ENCODE measurements at regions not wholly inside any gene's neighbourhood (a gene's known extent, or its start where the extent isn't known, plus 50 kb on each side); places are given as distances from the start of the nearest gene placed in this dataset.
"Not testable (repeated sequence)": the region's sequence is repeated elsewhere in the genome, so short reads cannot be mapped to it uniquely, and the experiment has no call there.

GRCh38 chr4:145276050-145276449 lies 95.7 kb upstream of the OTUD4 start:
- DNase-seq (no peak), ATAC-seq (no peak)
- intact Hi-C loops (cut with DNase I, micrococcal nuclease): no loop called here

- no peak for DNase-seq
- intact Hi-C loops (cut with DNase I, micrococcal nuclease): no loop called here
- ATAC-seq: no peak
These were observed 90.8 kb upstream of the OTUD4 start for GRCh38 chr4:145271194-145271593.

- no peak for ATAC-seq
- no peak for DNase-seq
- intact Hi-C loops (cut with DNase I, micrococcal nuclease): no loop called here
These were observed 86.5 kb upstream of the OTUD4 start for GRCh38 chr4:145266881-145267280.

- ATAC-seq (no peak), DNase-seq (no peak)
- intact Hi-C loops (cut with DNase I, micrococcal nuclease): no loop called here
These were observed 79.7 kb upstream of the OTUD4 start for GRCh38 chr4:145260091-145260490.

GRCh38 chr4:145255311-145255710 lies 74.9 kb upstream of the OTUD4 start:
- intact Hi-C loops (cut with DNase I, micrococcal nuclease); DNase-seq; ATAC-seq: not testable (repeated sequence)

GRCh38 chr4:145252190-145252589 lies 71.8 kb upstream of the OTUD4 start:
- no peak for ATAC-seq
- intact Hi-C loops (cut with DNase I, micrococcal nuclease): no loop called here
- no peak for DNase-seq

- ATAC-seq (no peak), DNase-seq (no peak)
- intact Hi-C loops (cut with DNase I, micrococcal nuclease): no loop called here
These were observed 71.0 kb upstream of the OTUD4 start for GRCh38 chr4:145251391-145251790.

- intact Hi-C loops (cut with DNase I, micrococcal nuclease): no loop called here
- no peak for DNase-seq
- ATAC-seq: no peak
These were observed 68.6 kb upstream of the OTUD4 start for GRCh38 chr4:145248971-145249370.

- intact Hi-C loops (cut with DNase I, micrococcal nuclease): no loop called here
- no peak for DNase-seq
- no peak for ATAC-seq
These were observed 68.1 kb upstream of the OTUD4 start for GRCh38 chr4:145248502-145248901.

- intact Hi-C loops (cut with DNase I, micrococcal nuclease): loop anchor here (5.0 to 10.0 kb wide), 3 partner anchors 323 to 381 kb away; partner anchors contain the start of gene MMAA (in 1 of the 2)
- DNase-seq (peak; percentile 39 to 70), ATAC-seq (peak; percentile 95)
These were observed 53.8 kb upstream of the OTUD4 start for GRCh38 chr4:145234091-145234706.

- DNase-seq (no peak), ATAC-seq (no peak)
- intact Hi-C loops (cut with DNase I, micrococcal nuclease): loop anchor here (5.0 to 10.0 kb wide), 3 partner anchors 325 to 383 kb away; partner anchors contain the start of gene MMAA (in 1 of the 2)
These were observed 51.7 kb upstream of the OTUD4 start for GRCh38 chr4:145231906-145232700.

GRCh38 chr4:145230726-145231125 lies 50.3 kb upstream of the OTUD4 start:
- intact Hi-C loops (cut with DNase I, micrococcal nuclease): loop anchor here (5.0 to 10.0 kb wide), 3 partner anchors 327 to 384 kb away; partner anchors contain the start of gene MMAA (in 1 of the 2)
- no peak for DNase-seq
- no peak for ATAC-seq

All from left colon (tissue), 2 donors.